Brain pericyte (primary cell): ENCODE measurements at regions not wholly inside any gene's neighbourhood (a gene's known extent, or its start where the extent isn't known, plus 50 kb on each side); places are given as distances from the start of the nearest gene placed in this dataset.

ENCODE experiments used
- DNase-seq: peaks from one replicate; pipeline ENCODE4 v3.0.0-alpha.2; 2012; ENCODE audit warnings: low read depth, low spot score

DNA sequence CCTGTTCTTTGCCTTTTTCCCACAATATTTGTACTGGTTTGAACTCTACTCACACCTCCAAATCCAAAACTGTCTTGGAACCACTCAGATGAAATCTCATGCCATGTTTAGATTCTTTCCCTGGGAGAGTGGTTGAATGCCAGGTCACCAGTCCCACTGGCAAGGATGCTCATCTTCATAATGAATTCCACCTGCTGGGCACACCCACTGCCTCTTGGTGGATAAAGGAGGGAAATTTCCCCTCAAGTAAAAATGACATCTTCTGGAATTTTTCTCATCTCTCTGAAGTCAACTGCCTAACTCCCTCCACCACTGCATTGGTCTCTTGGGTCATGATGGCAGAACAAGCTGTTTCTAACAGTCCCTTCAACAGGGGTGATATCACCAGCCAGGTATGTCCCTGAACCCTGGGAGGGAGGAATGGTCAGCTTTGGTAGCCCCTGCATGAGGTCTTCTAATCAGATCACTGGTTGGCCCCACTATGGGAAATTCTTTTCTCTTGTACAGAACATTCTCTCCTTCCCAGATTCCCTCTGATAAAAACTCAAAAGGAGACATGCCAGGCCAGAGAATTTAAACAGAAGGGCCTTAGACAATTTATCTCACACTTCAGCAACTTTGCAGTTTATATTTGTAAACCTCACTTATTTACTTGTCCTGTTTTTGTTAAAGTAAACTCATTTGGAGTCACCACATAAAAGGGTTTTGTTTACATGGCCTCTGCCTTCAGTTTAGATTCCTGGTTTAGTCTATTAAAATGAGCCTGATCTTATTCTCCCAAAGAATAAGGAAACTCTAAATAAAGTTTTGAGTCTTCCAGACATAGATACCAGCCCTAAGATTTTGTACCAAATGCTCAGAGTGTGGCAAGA, 143.4 kb downstream of the WNT5A start:
- DNase-seq = no peak

DNA sequence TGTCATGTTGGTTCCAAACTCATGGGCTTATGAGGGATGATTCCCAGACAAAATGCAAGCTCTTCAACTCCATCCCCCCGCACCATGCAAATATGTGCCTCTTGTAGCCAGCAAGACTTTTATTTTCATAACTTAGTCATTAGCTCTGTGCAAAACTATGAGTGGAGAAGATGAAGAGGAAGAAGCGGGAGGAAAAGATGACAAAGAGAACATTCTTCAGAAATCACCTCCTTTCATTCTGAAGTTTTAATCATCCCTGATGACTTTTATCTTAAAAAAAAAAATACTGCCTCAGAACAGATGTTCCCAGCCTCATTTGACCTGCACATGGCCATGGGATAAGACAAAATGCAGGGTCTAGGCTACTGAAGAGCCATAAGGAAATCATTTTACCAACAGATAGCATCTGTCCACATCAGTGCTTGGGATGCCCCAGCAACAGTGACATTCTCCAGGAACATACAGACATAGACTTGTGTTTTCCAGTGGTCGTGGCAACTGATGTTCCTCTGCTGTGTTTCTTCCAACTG, 145.5 kb downstream of the WNT5A start:
- no peak for DNase-seq

GRCh38 chr3:55339819-55340218, 147.3 kb downstream of the WNT5A start:
- no peak for DNase-seq

DNA sequence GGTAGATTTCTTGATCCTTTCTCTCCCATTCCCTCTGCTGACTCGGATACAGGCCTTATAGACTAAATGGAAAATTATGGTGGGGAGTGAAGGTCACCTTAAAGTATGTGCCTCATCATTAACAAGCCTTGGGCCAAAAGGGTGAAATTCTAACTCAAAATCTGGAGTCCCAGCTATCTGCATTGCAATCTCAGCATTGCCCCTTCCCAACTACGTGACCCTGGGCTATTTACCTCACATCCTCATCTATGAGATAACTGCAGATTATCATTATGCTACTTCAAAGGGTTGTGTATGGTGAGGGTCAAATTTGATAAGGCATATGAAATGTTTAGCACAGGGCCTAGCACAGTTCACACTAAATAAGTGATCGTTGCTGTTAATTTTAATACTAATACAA, 147.7 kb downstream of the WNT5A start:
- no peak for DNase-seq

DNA sequence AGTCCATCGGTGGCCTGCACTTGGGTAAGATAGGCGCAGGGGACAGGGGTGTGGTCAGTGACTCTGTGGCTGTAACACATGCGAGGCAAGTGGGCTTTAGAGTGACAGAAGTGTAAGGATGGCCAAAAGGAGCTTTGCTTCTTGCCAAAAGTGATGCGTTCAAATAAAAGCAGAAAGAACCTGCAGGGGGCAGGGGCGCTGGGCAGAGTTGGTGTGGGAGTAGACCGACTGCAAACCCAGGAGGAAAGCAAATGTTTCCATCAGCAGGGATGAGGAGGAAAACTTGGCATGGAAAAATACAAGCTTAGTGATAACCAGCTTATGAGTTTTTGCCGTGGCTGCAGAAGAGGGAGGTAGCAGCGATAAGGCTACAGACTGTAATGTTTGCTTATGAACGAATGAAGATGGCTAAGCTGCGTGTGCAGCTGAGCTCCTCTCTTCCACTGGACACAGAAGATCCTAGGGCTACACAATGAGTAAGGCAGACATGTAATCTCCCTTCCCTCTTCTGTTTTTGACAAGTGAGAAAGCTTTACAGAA, 149.4 kb downstream of the WNT5A start:
- no peak for DNase-seq

DNA sequence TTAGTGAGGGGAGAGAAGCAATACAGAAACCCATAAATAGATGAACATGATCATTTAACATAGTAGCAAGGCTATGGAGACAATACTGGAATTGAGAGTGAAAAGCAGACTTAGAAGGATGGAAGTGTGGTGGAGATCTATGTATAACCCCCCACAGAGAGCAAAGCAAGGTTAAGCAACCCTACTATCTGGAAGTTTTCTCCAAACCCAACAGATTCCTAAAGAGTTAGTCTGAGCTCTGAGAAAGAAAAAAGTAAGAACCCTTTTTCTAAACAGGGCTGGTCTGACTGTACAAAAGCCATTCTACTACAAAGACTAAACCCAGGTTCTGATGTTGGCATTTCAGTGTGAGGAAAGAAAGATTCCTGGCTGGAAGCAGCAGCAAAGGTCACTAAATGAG, 153.2 kb downstream of the WNT5A start:
- no peak for DNase-seq

- no peak for DNase-seq
Measured at GRCh38 chr3:55333046-55333445, 154.1 kb downstream of the WNT5A start.

- no peak for DNase-seq
Measured at GRCh38 chr3:55332176-55332575, 154.9 kb downstream of the WNT5A start.

DNA sequence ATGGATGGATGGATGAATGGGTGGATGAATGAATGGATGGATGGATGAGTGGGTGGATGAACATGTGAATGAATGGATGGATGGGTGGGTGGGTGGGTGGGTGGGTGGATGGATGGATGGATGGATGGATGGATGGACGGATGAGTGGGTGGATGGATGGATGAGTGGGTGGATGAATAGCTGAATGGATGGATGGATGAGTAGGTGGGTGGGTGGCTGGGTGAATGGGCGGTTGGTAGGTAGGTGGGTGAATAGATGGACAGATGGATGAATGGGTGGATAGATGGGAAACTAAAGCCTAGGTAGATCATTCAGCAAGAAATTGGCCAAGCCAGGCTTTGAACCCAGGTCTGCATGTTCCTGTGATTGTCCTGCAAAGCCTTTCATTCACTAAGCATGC, 155.6 kb downstream of the WNT5A start:
- no peak for DNase-seq

DNA sequence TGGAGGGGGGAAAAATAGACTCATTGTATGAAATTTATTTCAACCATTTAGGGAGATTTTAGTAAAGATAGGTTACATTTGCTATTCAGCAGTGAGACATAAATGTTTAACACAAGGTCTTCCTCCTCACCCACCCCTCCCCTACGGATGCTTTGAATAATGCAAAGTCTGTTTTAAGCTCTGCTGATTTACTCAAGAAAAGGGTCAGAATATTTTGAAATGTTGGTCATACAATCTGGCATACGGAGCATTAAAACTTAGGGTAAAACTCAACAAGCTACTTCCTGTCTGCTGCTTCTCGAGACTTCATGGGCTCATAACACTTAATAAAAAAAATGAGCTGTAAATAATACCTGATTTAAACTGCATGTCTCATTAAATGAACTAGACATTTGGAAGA, 156.3 kb downstream of the WNT5A start:
- no peak for DNase-seq

DNA sequence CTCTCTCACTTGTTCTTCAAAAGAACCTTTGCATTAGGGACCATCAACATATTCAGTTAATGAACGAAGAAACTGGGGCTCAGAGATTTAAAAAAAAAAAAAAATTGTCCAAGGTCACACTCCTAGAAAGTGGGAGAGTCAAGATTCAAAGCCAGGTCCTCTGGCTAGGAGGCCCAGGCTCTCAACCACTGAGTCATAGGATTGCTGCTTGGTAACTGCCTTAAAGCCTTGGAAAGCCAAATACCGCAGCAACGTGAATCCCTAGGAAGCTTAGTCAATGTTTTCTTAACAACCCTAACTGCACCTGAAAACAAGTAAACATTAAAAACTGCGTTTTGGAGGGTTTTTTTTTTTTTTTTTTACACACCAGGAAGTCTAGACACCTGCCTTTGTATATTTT, 156.8 kb downstream of the WNT5A start:
- peak; percentile 16 for DNase-seq

- DNase-seq = peak; percentile 17
Measured at GRCh38 chr3:55329849-55330248, 157.3 kb downstream of the WNT5A start.

GRCh38 chr3:55327131-55327920, 159.8 kb downstream of the WNT5A start:
- DNase-seq = no peak

- DNase-seq = no peak
Measured at GRCh38 chr3:55322638-55323037, 164.5 kb downstream of the WNT5A start.

- DNase-seq = no peak
Measured at GRCh38 chr3:55320928-55321327, 166.2 kb downstream of the WNT5A start.

GRCh38 chr3:55315396-55315795, 171.7 kb downstream of the WNT5A start:
- DNase-seq = no peak

DNA sequence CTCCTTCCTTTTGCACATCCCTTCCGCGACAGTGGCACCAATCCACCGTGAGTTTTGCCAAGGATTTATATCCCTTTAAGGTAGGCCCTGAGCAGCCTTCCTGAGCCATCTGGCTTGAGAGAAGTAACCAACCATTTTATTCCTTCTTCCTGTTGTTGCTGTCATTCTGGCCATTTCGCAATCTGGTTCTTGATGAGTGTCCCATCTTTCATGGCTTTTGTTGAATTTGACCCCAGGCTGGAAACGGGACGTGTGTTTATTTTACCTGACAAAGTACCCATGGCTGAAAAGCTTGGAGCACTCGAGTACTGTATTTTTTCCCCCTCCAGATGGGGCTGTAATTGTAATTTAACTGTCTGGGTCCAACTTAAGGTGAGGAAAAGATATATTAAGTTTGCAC, 173.4 kb downstream of the WNT5A start:
- no peak for DNase-seq

- no peak for DNase-seq
Measured at GRCh38 chr3:55309336-55309735, 177.8 kb downstream of the WNT5A start.

DNA sequence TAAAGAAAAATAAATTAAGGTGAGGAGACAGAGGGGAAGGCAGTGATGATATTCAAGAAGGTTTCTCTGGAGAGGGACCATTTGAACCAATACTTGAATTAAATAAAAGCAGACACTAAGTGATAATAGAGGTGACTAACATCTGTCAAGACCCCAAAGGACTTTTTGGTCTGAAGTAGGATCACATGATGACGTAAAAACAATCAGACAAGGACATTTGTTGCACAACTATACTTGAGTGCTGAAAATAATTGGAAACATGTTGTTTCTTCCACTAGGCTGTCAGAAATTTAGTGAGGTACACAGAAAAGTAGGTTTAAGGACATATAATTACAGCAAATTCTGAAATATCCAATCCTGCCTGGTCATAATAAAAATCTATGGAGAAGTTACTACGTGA, 179.5 kb downstream of the WNT5A start:
- no peak for DNase-seq

DNA sequence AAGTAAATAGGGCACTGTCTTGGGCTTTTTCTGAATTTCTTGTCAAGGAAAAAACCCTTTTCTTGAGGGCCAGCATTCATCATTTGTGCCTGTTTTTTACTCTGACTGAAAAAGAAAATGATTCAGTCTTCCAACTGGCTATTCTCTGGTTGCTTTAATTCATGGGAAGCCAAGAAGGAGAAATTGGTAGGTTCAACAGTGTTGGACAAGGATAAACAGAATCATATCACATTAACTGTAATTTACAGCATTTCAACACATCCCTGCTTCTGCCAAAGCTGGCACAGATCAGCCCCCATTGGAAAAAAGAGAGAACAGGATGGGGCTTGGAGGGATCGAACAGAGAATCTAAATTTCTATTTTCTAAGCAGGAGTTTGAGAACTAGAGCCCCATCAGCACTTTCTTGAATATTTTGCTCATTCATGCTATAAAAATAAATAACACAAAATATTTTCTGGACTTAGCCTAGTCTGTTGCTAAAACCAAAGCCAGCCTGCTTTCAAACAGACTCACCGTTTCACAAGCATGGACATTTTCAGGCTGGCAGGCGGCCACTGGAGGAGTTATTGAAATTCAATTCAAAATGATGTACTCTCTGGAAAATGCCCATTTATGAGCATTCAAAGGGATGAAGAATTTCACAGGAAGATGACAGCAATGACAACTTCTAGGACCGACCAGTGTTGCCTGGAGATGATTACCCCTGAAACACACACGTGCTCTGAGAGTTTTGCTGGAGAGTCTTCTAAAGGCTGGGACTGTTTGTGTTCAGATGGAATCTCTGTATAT, 181.2 kb downstream of the WNT5A start:
- no peak for DNase-seq

- DNase-seq = no peak
Measured at GRCh38 chr3:55300701-55301100, 186.4 kb downstream of the WNT5A start.

DNA sequence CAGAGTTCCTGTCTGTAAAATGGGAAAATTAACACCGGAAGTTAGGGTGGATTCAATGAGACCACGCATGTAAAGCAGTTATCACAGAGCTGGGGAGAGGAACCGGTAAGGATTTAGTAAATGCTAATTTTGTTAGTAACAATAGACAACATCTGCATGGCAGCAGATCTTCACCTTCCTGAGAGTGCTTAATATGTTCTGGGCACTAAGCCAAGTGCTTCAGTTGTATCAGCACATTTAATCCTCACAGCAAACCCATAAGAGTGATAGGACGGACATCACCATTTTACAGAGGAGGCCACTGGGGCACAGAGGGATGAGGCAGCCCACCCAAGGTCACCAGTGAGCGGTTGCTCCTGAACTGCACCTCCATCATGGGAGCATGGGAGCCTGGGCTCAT, 189.4 kb downstream of the WNT5A start:
- no peak for DNase-seq
